ENCODE measurements at regions not wholly inside any gene's neighbourhood (a gene's known extent, or its start where the extent isn't known, plus 50 kb on each side); places are given as distances from the start of the nearest gene placed in this dataset.

DNA sequence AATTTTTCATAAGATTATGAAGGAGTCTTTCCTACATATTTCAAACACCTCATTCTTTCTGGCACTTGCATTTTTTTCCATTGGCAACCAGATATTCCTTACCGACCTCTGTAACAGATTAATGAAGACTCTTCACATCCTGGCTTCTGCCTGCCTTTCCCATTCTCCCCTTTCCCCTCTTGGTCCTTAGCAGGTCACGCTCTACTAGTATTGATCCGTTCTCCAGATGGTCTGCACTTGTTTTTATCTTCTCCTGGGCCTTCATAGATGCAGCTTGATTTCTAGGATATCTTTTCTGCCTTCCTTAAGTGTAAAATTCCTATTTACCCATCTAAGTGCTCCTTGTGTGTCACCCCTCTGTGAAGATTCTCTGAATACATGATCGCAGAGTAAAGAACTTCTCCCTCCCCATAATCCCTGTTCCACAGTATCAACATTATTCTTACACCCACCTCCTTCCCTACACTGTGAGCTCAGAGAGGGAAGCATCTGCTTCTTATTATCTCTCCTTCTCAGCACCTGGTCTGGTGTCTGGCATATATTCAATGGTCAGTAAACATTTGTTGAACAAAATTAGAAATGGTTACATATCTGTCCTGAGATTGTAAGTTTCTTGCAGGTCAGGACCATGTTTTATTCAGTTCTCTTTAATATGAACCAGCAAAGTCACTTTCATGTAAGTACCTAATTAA lies 654.2 kb downstream of the REEP3 start (continued):
- TF ChIP-seq, protein P1, sequence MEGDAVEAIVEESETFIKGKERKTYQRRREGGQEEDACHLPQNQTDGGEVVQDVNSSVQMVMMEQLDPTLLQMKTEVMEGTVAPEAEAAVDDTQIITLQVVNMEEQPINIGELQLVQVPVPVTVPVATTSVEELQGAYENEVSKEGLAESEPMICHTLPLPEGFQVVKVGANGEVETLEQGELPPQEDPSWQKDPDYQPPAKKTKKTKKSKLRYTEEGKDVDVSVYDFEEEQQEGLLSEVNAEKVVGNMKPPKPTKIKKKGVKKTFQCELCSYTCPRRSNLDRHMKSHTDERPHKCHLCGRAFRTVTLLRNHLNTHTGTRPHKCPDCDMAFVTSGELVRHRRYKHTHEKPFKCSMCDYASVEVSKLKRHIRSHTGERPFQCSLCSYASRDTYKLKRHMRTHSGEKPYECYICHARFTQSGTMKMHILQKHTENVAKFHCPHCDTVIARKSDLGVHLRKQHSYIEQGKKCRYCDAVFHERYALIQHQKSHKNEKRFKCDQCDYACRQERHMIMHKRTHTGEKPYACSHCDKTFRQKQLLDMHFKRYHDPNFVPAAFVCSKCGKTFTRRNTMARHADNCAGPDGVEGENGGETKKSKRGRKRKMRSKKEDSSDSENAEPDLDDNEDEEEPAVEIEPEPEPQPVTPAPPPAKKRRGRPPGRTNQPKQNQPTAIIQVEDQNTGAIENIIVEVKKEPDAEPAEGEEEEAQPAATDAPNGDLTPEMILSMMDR (conservative IDR thresholded peaks at IDR 0.05; ENCODE audit: low read depth in 2 of 2) = no peak
- no peak for TF ChIP-seq ZNF114 (CRISPR knock-in tag; IDR thresholded peaks at IDR 0.05)
- no peak for TF ChIP-seq POLR2AphosphoS5 (IDR thresholded peaks at IDR 0.05; ENCODE audit: low read depth)
- TF ChIP-seq, protein P2, sequence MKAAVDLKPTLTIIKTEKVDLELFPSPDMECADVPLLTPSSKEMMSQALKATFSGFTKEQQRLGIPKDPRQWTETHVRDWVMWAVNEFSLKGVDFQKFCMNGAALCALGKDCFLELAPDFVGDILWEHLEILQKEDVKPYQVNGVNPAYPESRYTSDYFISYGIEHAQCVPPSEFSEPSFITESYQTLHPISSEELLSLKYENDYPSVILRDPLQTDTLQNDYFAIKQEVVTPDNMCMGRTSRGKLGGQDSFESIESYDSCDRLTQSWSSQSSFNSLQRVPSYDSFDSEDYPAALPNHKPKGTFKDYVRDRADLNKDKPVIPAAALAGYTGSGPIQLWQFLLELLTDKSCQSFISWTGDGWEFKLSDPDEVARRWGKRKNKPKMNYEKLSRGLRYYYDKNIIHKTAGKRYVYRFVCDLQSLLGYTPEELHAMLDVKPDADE (IDR thresholded peaks at IDR 0.05) = no peak
- TF ChIP-seq CREB1 (CRISPR knock-in tag; IDR thresholded peaks at IDR 0.05; ENCODE audit: low read depth) = no peak
- TF ChIP-seq JUNB (IDR thresholded peaks at IDR 0.05; ENCODE audit: unreplicated experiment) = no peak
- no peak for TF ChIP-seq EZH2phosphoT487 (IDR thresholded peaks at IDR 0.05; ENCODE audit: unreplicated experiment)
- TF ChIP-seq STAT1 (IDR thresholded peaks at IDR 0.05; ENCODE audit: unreplicated experiment) = no peak
- no peak for TF ChIP-seq ZNF331 (CRISPR knock-in tag; IDR thresholded peaks at IDR 0.05; ENCODE audit: low read depth)
- TF ChIP-seq NANOG (IDR thresholded peaks at IDR 0.05; ENCODE audit: borderline replicate concordance) = no peak
- no peak for TF ChIP-seq EZH2 (IDR thresholded peaks at IDR 0.05; ENCODE audit: low read depth, unreplicated experiment)

DNA sequence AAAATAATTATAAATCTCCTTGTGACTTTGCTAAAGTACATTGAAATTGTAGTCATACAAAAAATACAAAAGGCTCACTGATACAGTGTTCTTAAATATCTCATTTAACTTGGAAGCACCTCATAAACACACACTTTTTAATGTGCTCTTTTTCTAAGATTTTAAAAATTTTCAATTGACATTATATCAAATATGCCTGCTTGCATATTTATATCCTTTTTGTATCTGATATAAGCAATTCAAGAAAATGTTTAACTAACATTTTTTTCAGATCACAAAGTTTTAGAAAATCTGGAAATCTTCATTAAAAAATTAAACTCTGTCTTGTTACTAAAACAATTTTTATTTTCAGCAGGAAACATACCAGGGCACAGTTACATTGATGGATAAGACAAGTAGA lies 661.5 kb downstream of the REEP3 start:
- Histone ChIP-seq H3K4me1 (ENCODE audit: insufficient read depth) (no peaks in the 10 kb centered on the region), H2AFZ (no peak overlapping the region), H3F3A (replicated peaks; ENCODE audit: low read depth) (no peaks in the 10 kb centered on the region), H3K36me3 (ENCODE audit: insufficient read depth) (no peaks in the 10 kb centered on the region), H3K27ac (ENCODE audit: low read depth) (no peak overlapping the region), H4K20me1 (replicated peaks; ENCODE audit: insufficient read depth) (no peaks in the 10 kb centered on the region), H3K79me2 (replicated peaks; ENCODE audit: insufficient read depth) (no peaks in the 10 kb centered on the region), H3K4me3 (no peak overlapping the region), H3K27me3 (ENCODE audit: insufficient read depth) (no peaks in the 10 kb centered on the region), H3K4me2 (no peak overlapping the region), H3K9me2 (ENCODE audit: insufficient read depth) (peaks cover 6% of the 10 kb centered on the region)
- H3K27ac Mint-ChIP-seq = no peak overlapping the region
- H3K4me1 Mint-ChIP-seq = peaks cover 4% of the 10 kb centered on the region; the same call in 2 of the 3 replicates
- no peaks in the 10 kb centered on the region for H3K36me3 Mint-ChIP-seq (ENCODE audit: low read depth)
- H3K9me3 Mint-ChIP-seq = no peaks in the 10 kb centered on the region
- H3K27me3 Mint-ChIP-seq (ENCODE audit: insufficient read depth, low read depth, poor library complexity) = no peaks in the 10 kb centered on the region
- TF ChIP-seq, protein P2 (IDR thresholded peaks at IDR 0.05) = no peak
- TF ChIP-seq, protein P3, sequence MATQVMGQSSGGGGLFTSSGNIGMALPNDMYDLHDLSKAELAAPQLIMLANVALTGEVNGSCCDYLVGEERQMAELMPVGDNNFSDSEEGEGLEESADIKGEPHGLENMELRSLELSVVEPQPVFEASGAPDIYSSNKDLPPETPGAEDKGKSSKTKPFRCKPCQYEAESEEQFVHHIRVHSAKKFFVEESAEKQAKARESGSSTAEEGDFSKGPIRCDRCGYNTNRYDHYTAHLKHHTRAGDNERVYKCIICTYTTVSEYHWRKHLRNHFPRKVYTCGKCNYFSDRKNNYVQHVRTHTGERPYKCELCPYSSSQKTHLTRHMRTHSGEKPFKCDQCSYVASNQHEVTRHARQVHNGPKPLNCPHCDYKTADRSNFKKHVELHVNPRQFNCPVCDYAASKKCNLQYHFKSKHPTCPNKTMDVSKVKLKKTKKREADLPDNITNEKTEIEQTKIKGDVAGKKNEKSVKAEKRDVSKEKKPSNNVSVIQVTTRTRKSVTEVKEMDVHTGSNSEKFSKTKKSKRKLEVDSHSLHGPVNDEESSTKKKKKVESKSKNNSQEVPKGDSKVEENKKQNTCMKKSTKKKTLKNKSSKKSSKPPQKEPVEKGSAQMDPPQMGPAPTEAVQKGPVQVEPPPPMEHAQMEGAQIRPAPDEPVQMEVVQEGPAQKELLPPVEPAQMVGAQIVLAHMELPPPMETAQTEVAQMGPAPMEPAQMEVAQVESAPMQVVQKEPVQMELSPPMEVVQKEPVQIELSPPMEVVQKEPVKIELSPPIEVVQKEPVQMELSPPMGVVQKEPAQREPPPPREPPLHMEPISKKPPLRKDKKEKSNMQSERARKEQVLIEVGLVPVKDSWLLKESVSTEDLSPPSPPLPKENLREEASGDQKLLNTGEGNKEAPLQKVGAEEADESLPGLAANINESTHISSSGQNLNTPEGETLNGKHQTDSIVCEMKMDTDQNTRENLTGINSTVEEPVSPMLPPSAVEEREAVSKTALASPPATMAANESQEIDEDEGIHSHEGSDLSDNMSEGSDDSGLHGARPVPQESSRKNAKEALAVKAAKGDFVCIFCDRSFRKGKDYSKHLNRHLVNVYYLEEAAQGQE (IDR thresholded peaks at IDR 0.05; ENCODE audit: unreplicated experiment) = no peak
- H3K4me3 Mint-ChIP-seq = no peak overlapping the region
- DNase-seq (ENCODE audit: low spot score) = no peak
- no peak for ATAC-seq
